ENCODE measurements at regions not wholly inside any gene's neighbourhood (a gene's known extent, or its start where the extent isn't known, plus 50 kb on each side); places are given as distances from the start of the nearest gene placed in this dataset.

DNA sequence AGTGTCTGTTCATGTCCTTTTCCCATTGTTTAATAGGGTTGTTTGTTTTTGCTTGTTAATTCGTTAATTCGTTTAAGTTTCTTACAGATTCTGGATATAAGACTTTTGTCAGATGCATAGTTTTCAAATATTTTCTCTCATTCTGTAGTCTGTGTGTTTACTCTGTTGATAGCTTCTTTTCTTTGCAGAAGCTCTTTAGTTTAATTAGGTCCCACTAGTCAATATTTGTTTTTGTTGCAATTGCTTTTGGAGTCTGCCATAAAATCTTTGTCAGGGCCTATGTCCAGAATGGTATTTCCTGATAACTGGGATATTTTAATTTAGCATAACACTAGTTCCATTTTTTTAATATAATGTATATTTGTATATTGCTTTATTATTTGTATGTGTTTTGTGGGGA lies 1380.1 kb downstream of the SUCLG1 start:
- CTCF ChIA-PET (ENCODE audit: low intra/inter-chr PET ratio), result no interaction called here
- no peaks in the 10 kb centered on the region for H3K36me3 ChIP-seq (ENCODE audit: control insufficient read depth, insufficient read depth, low read length)
- in situ Hi-C loops (cut with MboI) (no loop called here), intact Hi-C loops (cut with micrococcal nuclease) (no loop called here)
- H3K27ac ChIP-seq (ENCODE audit: extremely low read depth, low read depth, low read length), result no peak overlapping the region
- POLR2A ChIA-PET, result no interaction called here
- H3K9me3 ChIP-seq (replicated peaks; ENCODE audit: control insufficient read depth, insufficient read depth, low read depth, low read length), result 0 out of 2 replicates have a peak, but pooled peaks cover 1% of the 10 kb centered on the region
- H3K79me2 ChIP-seq (ENCODE audit: control insufficient read depth, insufficient read depth, low read length), result no peaks in the 10 kb centered on the region
- TF ChIP-seq CEBPB (tag; IDR thresholded peaks at IDR 0.05) (no peak), ZNF134 (CRISPR knock-in tag; conservative IDR thresholded peaks at IDR 0.05) (no peak), SRSF1 (IDR thresholded peaks at IDR 0.05; ENCODE audit: low read depth, low read length) (no peak), LCOR (CRISPR knock-in tag; IDR thresholded peaks at IDR 0.05) (no peak), SAP30 (IDR thresholded peaks at IDR 0.05; ENCODE audit: borderline replicate concordance, insufficient read depth, low read depth, low read length, poor library complexity, severe bottlenecking) (no peak), ZBTB7A (IDR thresholded peaks at IDR 0.05; ENCODE audit: borderline replicate concordance, control insufficient read depth, low read depth, low read length) (no peak), TCF3 (CRISPR knock-in tag; IDR thresholded peaks at IDR 0.05) (no peak), PCBP1 (IDR thresholded peaks at IDR 0.05; ENCODE audit: low read depth, low read length, poor library complexity, severe bottlenecking) (no peak), MEIS2 (IDR thresholded peaks at IDR 0.05; ENCODE audit: partially characterized antibody) (no peak), ZNF668 (CRISPR knock-in tag; IDR thresholded peaks at IDR 0.05) (no peak), KHSRP (IDR thresholded peaks at IDR 0.05) (no peak), TCF7L2 (IDR thresholded peaks at IDR 0.05; ENCODE audit: low read depth, low read length) (no peak), ASH1L (IDR thresholded peaks at IDR 0.05; ENCODE audit: borderline replicate concordance, low read depth, partially characterized antibody) (no peak), ZNF644 (tag; IDR thresholded peaks at IDR 0.05; ENCODE audit: low read depth) (no peak), ZNF174 (CRISPR knock-in tag; IDR thresholded peaks at IDR 0.05) (no peak), CHD2 (IDR thresholded peaks at IDR 0.05; ENCODE audit: low read depth, low read length) (no peak)
- TF ChIP-seq, protein P1, sequence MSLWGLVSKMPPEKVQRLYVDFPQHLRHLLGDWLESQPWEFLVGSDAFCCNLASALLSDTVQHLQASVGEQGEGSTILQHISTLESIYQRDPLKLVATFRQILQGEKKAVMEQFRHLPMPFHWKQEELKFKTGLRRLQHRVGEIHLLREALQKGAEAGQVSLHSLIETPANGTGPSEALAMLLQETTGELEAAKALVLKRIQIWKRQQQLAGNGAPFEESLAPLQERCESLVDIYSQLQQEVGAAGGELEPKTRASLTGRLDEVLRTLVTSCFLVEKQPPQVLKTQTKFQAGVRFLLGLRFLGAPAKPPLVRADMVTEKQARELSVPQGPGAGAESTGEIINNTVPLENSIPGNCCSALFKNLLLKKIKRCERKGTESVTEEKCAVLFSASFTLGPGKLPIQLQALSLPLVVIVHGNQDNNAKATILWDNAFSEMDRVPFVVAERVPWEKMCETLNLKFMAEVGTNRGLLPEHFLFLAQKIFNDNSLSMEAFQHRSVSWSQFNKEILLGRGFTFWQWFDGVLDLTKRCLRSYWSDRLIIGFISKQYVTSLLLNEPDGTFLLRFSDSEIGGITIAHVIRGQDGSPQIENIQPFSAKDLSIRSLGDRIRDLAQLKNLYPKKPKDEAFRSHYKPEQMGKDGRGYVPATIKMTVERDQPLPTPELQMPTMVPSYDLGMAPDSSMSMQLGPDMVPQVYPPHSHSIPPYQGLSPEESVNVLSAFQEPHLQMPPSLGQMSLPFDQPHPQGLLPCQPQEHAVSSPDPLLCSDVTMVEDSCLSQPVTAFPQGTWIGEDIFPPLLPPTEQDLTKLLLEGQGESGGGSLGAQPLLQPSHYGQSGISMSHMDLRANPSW (CRISPR knock-in tag; IDR thresholded peaks at IDR 0.05), result no peak
- H3K9me1 ChIP-seq (ENCODE audit: control insufficient read depth, insufficient read depth, low read length), result no peaks in the 10 kb centered on the region
- H3K4me3 ChIP-seq, result no peak overlapping the region
- H3K4me1 ChIP-seq (replicated peaks in 1 of 2; ENCODE audit: control insufficient read depth in 2 of 2, insufficient read depth in 2 of 2, low read length in 2 of 2), result no peaks in the 10 kb centered on the region
- no peak for ATAC-seq
- BruUV-seq (replicated peaks), result no TSS peak
- DNase-seq (ENCODE audit: extremely low read depth in 1 of 4, low spot score in 3 of 4), result no peak
- H2AFZ ChIP-seq (ENCODE audit: low read depth, low read length), result no peak overlapping the region
- no peaks in the 10 kb centered on the region for H4K20me1 ChIP-seq (replicated peaks; ENCODE audit: control insufficient read depth, insufficient read depth, low read length)
- 3% methylated on average over 2 of the region's 2 CpGs for WGBS (ENCODE audit: insufficient coverage, low coverage, missing lambda C conversion rate)
- FAIRE-seq, result no peak
- no peak overlapping the region for H3K9ac ChIP-seq (ENCODE audit: insufficient read depth in 1 of 2, low read depth in 2 of 2, low read length in 2 of 2)
- no peak overlapping the region for H3K4me2 ChIP-seq (ENCODE audit: insufficient read depth, low read length)
- H3K27me3 ChIP-seq (ENCODE audit: control insufficient read depth in 2 of 2, insufficient read depth in 2 of 2, low read length in 2 of 2), result no peaks in the 10 kb centered on the region
